Adipocyte (in vitro differentiated cells): ENCODE measurements at regions not wholly inside any gene's neighbourhood (a gene's known extent, or its start where the extent isn't known, plus 50 kb on each side); places are given as distances from the start of the nearest gene placed in this dataset.

Experiments
- DNase-seq: peaks from one replicate; pipeline ENCODE4 v3.0.0-alpha.2; 2015; ENCODE audit warnings: low read depth
- H3K27me3 ChIP-seq: replicated peaks from 2 replicates; pipeline ENCODE4 v1.7.0; 2013; ENCODE audit warnings: mild to moderate bottlenecking, low read length, moderate library complexity; ENCODE audit not compliant: control insufficient read depth, insufficient read depth
- H3K36me3 ChIP-seq: 2 replicates; pipeline ENCODE4 v1.7.0; 2013; ENCODE audit warnings: low read length, mild to moderate bottlenecking, moderate library complexity; ENCODE audit not compliant: control insufficient read depth, insufficient read depth, severe bottlenecking
- H3K4me1 ChIP-seq: 2 replicates; pipeline ENCODE4 v1.7.0; 2013; ENCODE audit warnings: mild to moderate bottlenecking, low read length, moderate library complexity; ENCODE audit not compliant: control insufficient read depth, insufficient read depth
- H3K4me3 ChIP-seq: 2 replicates; pipeline ENCODE4 v1.7.0; 2013; ENCODE audit warnings: mild to moderate bottlenecking, low read length, moderate library complexity
- H3K9ac ChIP-seq: 2 replicates; pipeline ENCODE4 v1.7.0; 2013; ENCODE audit warnings: mild to moderate bottlenecking, low read length, moderate library complexity
- H3K9me3 ChIP-seq: 2 replicates; pipeline ENCODE4 v1.7.0; 2013; ENCODE audit warnings: mild to moderate bottlenecking, low read length, moderate library complexity; ENCODE audit not compliant: control insufficient read depth

DNA sequence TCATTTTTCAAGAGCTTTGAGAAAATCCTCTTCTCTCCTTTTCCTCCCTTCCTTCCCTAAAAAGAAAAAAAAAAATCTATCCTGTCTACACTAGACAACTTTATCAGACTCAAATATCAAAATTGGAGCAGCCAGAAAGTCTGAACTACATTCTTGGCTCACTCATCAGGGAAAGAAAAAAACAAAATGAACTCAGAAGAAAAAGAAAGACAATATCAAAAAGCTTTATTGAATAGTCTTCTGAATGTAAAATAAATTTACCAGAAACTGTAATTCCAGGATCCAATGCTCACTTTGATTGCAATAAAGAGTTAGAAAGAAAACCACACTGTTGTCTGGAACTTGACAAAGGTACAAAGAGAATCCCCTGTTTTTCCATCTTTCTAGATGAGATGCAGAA lies 507.2 kb upstream of the MPDZ start:
- peak overlapping the region; percentile 70 for H3K9ac ChIP-seq
- H3K4me3 ChIP-seq: peak overlapping the region; percentile 73
- DNase-seq: no peak
- H3K9me3 ChIP-seq: no peaks in the 10 kb centered on the region
- no peaks in the 10 kb centered on the region for H3K27me3 ChIP-seq
- peaks cover 23% of the 10 kb centered on the region for H3K4me1 ChIP-seq
- H3K36me3 ChIP-seq: no peaks in the 10 kb centered on the region

DNA sequence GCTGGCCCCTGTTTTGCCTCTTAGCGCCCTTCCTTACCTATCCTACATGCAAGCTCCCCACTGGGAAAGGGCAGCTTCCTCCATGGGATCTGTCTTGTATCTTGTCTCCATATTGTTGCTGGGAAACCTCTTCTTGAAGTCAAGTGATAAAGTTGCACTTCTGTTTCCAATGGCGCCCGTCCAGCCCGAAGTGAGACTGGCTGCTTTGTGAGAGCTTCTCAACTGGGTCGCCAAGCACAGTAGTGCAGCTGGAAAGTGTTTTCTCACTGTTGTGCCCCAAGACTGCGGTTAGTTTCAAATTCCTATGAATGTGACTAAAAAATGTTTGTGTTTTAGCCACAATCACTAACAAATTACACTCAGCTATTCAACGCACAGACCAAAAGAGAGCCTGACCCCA lies 506.6 kb upstream of the MPDZ start:
- Histone ChIP-seq H3K9me3 (no peaks in the 10 kb centered on the region), H3K4me3 (no peak overlapping the region), H3K4me1 (peaks cover 23% of the 10 kb centered on the region), H3K9ac (no peak overlapping the region), H3K36me3 (no peaks in the 10 kb centered on the region), H3K27me3 (no peaks in the 10 kb centered on the region)
- DNase-seq: peak; percentile 15

DNA sequence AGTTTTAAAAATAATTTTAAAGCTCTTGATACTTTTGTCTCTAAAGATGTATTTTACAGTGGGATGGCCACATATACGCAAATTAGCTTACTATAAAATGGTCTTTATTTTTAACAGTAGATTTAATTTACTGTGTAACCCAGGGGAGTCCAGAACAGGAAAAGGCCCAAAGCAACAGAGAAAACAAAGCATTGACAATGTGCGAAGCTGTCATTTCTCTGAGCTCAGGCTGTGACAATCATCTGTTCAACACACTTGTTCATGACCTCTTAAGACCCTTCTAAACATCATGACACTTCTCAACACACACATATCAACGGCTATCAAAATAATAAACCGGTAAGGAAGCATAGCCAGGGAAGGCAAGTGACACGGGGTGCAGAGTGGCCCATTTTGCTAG lies 499.6 kb upstream of the MPDZ start:
- no peaks in the 10 kb centered on the region for H3K27me3 ChIP-seq
- H3K4me1 ChIP-seq: no peaks in the 10 kb centered on the region
- no peaks in the 10 kb centered on the region for H3K9me3 ChIP-seq
- H3K36me3 ChIP-seq: no peaks in the 10 kb centered on the region
- H3K9ac ChIP-seq: no peak overlapping the region
- H3K4me3 ChIP-seq: no peak overlapping the region
- DNase-seq: no peak

DNA sequence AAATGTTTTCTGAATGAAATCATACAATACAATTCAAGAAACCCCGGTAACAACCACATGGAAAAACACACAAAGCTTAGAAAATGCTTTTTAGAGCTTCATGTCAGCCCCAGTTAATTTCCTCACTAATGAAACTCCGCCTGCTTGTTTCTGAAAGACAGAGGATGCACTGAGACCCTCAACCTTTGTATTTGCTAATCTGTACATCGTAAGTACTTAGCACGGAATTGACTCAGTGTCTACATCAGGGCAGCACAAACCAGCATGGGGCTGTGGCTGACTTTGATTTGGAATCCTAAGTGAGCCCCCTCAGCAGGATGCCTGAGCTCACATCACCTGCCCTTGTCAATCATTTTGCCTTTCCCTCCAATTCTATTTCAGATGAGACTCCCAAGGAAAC lies 499.1 kb upstream of the MPDZ start:
- H3K36me3 ChIP-seq: no peaks in the 10 kb centered on the region
- H3K4me3 ChIP-seq: no peak overlapping the region
- H3K27me3 ChIP-seq: no peaks in the 10 kb centered on the region
- no peaks in the 10 kb centered on the region for H3K9me3 ChIP-seq
- peak; percentile 14 for DNase-seq
- no peaks in the 10 kb centered on the region for H3K4me1 ChIP-seq
- no peak overlapping the region for H3K9ac ChIP-seq

DNA sequence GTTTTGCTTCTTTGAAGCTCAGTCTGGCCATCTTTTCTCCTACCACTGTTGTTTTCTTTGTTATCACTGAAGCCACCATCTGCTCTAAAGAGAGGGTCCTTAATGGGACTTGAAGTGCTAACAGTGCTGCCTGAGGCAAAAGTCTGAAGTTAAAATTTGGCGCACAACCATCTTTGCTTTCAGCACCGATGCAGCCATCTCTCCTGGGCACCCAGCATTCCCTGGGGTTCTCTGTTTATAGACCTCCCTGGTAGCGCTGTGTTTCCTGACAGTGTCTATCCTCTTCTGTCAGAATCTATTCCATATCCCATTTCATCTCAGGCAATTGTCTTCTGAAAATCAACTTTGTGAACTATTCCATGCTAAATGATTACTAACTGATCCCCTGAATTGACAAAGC lies 491.5 kb upstream of the MPDZ start:
- Histone ChIP-seq H3K9me3 (no peaks in the 10 kb centered on the region), H3K9ac (no peak overlapping the region), H3K4me1 (no peaks in the 10 kb centered on the region), H3K36me3 (no peaks in the 10 kb centered on the region), H3K27me3 (no peaks in the 10 kb centered on the region), H3K4me3 (no peak overlapping the region)
- DNase-seq: no peak

DNA sequence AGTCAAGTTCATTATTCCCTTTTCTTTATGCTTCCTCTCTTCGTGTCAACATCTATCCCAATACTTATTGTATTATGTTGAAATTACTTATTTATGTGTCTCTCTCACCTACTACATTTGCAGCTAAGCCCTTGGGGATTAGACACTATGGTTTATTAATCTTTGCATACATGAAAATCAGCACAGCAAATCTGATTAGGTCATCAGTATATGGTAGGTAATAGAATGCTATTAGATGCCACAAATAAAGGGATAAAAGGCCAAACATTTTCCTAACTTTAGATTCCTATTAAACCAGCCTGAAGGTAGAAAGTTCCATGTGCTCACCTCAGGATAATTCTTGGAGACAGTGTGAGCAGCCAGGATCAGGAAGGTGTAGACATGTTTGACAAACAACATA lies 490.1 kb upstream of the MPDZ start:
- Histone ChIP-seq H3K9me3 (no peaks in the 10 kb centered on the region), H3K27me3 (no peaks in the 10 kb centered on the region), H3K4me3 (no peak overlapping the region), H3K36me3 (no peaks in the 10 kb centered on the region), H3K9ac (no peak overlapping the region), H3K4me1 (no peaks in the 10 kb centered on the region)
- DNase-seq: no peak

DNA sequence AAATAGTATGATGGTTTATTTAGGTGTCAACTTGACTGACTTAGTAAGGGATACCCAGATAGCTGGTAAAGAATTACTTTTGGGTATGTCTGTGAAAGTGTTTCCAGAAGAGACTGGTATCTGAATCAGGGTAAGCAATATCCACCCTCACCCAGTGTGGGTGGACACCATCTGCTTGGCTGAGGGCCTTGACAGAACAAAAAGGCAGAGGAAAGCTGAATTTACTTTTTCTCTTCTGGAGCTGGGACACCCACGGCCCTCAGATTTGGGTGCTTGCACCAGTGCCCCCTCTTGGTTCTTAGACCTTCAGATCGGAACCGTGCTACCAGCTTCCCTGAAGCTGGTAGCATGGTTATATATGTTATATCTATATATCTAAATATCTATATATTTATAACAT lies 489.5 kb upstream of the MPDZ start:
- H3K36me3 ChIP-seq: no peaks in the 10 kb centered on the region
- no peaks in the 10 kb centered on the region for H3K9me3 ChIP-seq
- H3K4me1 ChIP-seq: no peaks in the 10 kb centered on the region

DNA sequence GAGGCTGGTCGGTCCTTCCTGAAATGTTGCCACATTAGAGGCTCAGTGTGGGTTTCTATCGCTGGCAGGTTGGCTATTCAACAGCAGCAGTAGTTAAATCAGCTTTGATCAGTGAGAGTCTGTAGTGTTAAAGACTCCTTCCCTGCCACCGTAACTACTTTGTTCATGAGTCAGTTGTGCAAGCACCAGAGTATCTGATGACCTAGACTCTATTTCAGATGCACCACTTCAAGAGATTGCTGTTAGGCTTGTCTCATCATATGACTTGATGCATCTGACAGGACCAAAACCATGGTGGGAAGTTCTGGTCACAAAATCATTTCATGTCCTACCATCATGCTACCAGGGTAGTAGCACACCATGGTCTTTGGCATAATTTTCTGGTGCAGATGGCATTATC lies 482.7 kb upstream of the MPDZ start:
- no peaks in the 10 kb centered on the region for H3K4me1 ChIP-seq
- no peak overlapping the region for H3K9ac ChIP-seq
- H3K4me3 ChIP-seq: no peak overlapping the region
- no peaks in the 10 kb centered on the region for H3K27me3 ChIP-seq
- no peaks in the 10 kb centered on the region for H3K9me3 ChIP-seq
- H3K36me3 ChIP-seq: no peaks in the 10 kb centered on the region
- DNase-seq: no peak

More for the DNA sequence above, 489.5 kb upstream of the MPDZ start:
- Histone ChIP-seq H3K4me3 (no peak overlapping the region), H3K9ac (no peak overlapping the region), H3K27me3 (no peaks in the 10 kb centered on the region)
- no peak for DNase-seq

DNA sequence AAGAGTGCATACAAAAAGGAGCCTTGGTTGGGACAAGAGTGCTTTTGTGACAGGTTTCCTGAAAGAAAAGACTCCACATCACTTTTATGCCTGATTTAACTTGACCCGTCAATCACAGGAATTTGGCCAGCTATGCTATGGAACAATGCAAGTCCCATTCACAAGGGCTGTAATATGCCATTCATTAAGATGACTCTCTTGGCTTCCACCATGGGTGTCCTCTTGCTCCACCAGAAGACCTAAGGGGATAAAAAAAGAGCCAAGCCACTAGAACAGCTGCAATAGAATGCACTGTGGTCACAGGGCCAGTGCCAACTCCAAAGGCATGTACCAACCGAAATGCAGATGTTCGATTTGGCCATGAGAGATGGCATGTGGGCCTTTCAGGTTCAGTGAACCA lies 480.1 kb upstream of the MPDZ start:
- H3K4me1 ChIP-seq: no peaks in the 10 kb centered on the region
- no peaks in the 10 kb centered on the region for H3K36me3 ChIP-seq
- no peak overlapping the region for H3K9ac ChIP-seq
- H3K9me3 ChIP-seq: no peaks in the 10 kb centered on the region
- no peak overlapping the region for H3K4me3 ChIP-seq
- no peak for DNase-seq
- H3K27me3 ChIP-seq: no peaks in the 10 kb centered on the region

DNA sequence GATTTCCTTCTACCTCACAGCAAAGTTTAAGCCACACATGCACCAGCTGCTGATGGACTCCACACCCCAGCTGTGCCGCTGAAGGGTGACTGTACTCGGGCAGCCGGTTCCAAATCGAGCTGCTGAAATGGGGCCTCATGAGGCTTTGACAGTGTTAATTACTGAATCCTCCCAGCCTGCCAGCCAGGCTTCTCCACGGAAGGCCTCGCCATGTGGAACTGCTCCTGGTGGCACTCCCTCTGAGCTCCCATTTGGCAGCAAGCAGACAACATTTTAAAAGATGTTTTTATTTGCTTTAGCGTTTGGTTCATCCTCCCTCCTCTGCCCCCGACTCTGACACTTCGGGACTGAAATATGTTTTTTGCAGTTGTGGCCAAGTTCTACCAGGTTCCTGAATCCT lies 479.4 kb upstream of the MPDZ start:
- no peaks in the 10 kb centered on the region for H3K4me1 ChIP-seq

DNA sequence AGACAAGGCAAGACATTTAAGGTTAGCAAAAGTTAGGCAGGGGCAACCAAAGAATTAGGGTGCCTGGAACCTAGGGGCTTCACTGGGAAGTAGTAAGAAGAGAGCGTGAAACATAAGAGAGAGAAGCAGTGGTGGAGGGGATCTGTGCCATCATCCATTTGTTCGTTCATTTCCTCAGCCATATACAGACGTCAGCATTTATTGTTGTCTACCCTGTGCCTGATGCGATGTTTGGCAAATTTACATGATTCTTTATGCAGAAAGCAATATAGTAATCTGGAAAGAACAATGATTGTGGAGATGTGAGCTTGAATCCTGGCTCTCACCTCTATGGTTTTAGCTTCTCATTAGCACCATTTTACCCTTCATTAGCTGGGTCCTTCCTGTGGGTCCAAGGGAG lies 477.5 kb upstream of the MPDZ start:
- H3K9ac ChIP-seq: no peak overlapping the region
- no peaks in the 10 kb centered on the region for H3K27me3 ChIP-seq
- DNase-seq: no peak
- no peaks in the 10 kb centered on the region for H3K9me3 ChIP-seq
- no peak overlapping the region for H3K4me3 ChIP-seq
- H3K4me1 ChIP-seq: no peaks in the 10 kb centered on the region
- no peaks in the 10 kb centered on the region for H3K36me3 ChIP-seq

More for the DNA sequence above, 479.4 kb upstream of the MPDZ start:
- no peaks in the 10 kb centered on the region for H3K36me3 ChIP-seq
- no peaks in the 10 kb centered on the region for H3K27me3 ChIP-seq
- no peak overlapping the region for H3K4me3 ChIP-seq
- H3K9ac ChIP-seq: no peak overlapping the region
- DNase-seq: no peak
- H3K9me3 ChIP-seq: no peaks in the 10 kb centered on the region

DNA sequence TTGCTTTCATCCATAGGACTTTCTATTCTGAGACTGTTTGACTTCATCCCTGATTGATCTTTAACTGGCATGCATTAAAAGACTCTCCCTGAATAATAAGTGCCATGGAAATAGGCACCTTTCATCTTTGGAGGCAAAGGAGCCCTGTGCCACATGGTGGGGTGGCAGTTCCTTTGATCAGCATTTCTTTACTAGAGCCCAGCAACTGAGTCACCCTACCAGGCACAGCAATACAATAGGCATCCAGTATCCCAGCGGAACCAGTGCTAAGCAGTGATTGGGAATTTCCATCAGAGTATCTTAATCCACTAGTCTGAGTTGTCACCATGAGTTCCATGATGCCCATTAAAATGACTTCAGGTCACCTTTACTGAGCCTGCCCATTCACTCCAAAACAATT lies 476.1 kb upstream of the MPDZ start:
- Histone ChIP-seq H3K9me3 (no peaks in the 10 kb centered on the region), H3K27me3 (no peaks in the 10 kb centered on the region), H3K9ac (no peak overlapping the region), H3K4me3 (no peak overlapping the region), H3K4me1 (no peaks in the 10 kb centered on the region), H3K36me3 (no peaks in the 10 kb centered on the region)
- no peak for DNase-seq
